VCaP (cell line): ENCODE measurements at regions not wholly inside any gene's neighbourhood (a gene's known extent, or its start where the extent isn't known, plus 50 kb on each side); places are given as distances from the start of the nearest gene placed in this dataset.

Experiments used
- H3K27ac ChIP-seq: fragments of 450-650 bp; 2 replicates; pipeline ENCODE4 v1.5.1; 2017
- CTCF ChIP-seq: fragments of 450-650 bp; conservative IDR thresholded peaks from 2 replicates; pipeline ENCODE4 v1.5.1; 2017; ENCODE audit warnings: mild to moderate bottlenecking, moderate library complexity

GRCh38 chr5:18872978-18873377, 1115.0 kb downstream of the CDH18 start:
- no peak for TF ChIP-seq CTCF

DNA sequence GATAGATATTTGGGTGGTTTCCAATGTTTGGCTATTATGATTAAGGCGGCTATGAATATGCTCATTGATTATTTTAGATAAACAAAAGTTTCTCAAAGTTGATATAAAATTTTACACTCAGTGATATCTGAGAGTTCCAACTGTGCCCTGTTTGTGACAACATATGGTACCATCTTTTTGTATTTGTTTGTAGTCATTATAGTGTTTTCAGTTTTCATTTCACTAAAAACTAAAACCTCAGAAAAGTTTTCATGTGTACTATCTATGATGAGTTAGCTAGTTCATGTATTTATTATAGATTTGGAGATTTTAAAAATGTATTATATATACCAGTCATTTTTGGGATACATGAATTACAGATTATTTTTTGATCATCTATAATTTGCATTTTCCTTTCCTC, 1111.4 kb downstream of the CDH18 start:
- H3K27ac ChIP-seq = no peak overlapping the region
- no peak for TF ChIP-seq CTCF

More at GRCh38 chr5:18872978-18873377, 1115.0 kb downstream of the CDH18 start:
- no peak overlapping the region for H3K27ac ChIP-seq

DNA sequence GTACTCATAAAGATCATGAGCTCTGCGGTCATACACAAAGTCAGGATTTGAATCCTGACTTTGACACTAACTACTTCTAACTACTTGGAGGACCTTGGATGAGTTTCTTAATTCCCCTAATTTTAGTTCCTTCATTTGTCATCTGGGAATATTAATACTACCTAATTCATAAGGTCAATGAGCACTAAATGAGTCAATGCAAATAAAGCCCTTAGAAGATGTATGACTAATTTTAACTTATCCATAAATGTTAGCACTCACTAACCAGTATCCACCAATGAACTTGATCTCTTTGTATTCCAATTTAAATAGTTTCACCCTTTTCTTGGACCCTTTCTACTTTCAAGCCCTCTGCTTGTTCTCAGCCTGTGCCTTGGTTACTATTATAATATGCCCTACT, 1106.4 kb downstream of the CDH18 start:
- no peak for TF ChIP-seq CTCF
- H3K27ac ChIP-seq = no peak overlapping the region

DNA sequence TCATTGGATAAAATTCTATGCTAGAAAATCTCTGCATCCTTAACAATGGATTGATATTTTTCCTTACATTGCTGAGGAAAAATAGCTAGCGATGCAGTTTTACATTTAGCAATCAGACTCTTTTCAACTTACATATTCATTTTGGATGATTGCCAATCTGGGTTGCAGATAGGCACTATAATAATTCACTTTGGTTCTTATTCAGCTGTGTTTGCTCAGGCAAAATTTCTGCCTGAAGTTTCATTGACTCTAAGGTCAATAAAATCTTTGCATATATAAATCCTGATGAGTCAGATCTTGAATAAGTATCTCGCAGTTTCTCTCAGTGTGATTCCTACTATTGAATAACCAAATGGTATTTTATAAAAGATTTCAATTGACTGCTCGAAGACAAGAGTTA, 1105.8 kb downstream of the CDH18 start:
- H3K27ac ChIP-seq = no peak overlapping the region
- TF ChIP-seq CTCF = no peak

GRCh38 chr5:18888821-18889220, 1099.2 kb downstream of the CDH18 start:
- TF ChIP-seq CTCF = no peak
- H3K27ac ChIP-seq = no peak overlapping the region

DNA sequence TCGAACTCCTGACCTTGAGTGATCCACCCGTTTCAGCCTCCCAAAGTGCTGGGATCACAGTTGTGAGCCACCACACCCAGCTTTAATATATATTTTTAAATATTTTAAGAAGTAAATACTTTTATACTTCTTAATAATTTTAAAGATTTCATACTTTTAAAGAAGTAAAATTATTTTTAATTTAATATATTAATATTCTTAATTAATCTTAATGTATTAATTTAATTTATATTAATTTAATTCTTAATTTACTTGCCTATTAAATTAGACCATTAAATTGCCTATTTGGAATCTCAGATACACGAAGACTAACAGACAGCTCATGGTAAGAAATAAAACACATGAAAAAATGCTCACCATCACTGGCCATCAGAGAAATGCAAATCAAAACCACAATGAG, 1087.4 kb downstream of the CDH18 start:
- no peak overlapping the region for H3K27ac ChIP-seq
- no peak for TF ChIP-seq CTCF

DNA sequence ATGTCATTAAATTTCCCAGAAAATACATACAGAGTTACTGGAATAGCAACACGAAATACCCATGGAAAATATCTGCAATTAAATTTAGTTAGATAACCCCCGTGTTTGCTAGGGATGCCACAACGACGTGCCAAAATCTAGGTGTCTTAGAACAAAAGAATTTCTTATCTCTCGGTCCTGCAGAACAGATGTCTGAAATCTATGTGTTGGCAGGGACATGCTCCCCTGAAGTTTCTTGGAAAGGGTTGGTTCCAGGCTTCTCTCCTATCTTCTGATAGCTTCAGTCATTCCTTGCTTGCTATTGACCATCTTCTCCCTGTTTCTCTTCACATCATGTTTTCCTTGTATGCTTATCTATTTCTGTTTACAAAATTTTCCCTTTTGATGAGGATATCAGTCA, 1067.0 kb downstream of the CDH18 start:
- TF ChIP-seq CTCF = no peak
- no peak overlapping the region for H3K27ac ChIP-seq

DNA sequence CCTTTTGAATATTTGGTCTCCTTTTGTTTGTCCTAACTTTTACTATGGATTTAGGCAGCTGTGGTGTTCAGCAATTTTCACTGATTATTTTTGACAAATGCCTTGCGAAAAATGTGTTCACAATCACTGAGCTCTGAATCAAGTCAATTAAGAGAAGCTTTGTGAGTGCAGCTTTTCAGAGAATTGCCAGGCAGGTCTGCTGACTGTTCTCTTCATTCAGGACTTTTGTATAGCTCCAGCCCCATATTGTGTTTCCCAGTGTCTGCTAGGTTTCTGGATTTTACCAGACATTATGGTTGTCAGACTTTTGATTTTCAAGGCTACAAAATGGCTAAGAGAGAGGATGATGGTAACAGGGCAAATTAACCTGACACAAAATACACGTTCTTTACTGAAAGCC, 1055.9 kb downstream of the CDH18 start:
- no peak for TF ChIP-seq CTCF
- no peak overlapping the region for H3K27ac ChIP-seq
